ENCODE measurements at regions not wholly inside any gene's neighbourhood (a gene's known extent, or its start where the extent isn't known, plus 50 kb on each side); places are given as distances from the start of the nearest gene placed in this dataset.

GRCh38 chr5:117302949-117303348 is 728.3 kb upstream of the SEMA6A start:
- no peak for TF ChIP-seq NFRKB (IDR thresholded peaks at IDR 0.05)
- no peak for TF ChIP-seq TARDBP (IDR thresholded peaks at IDR 0.05)
- TF ChIP-seq BHLHE40 (IDR thresholded peaks at IDR 0.05; ENCODE audit: borderline replicate concordance) = no peak
- TF ChIP-seq FOXM1 (IDR thresholded peaks at IDR 0.05; ENCODE audit: borderline replicate concordance) = no peak
- TF ChIP-seq LEF1 (IDR thresholded peaks at IDR 0.05; ENCODE audit: borderline replicate concordance) = no peak
- TF ChIP-seq ELF4 (IDR thresholded peaks at IDR 0.05) = no peak
- no peak for TF ChIP-seq SP1 (IDR thresholded peaks at IDR 0.05)

Measured in HEK293T (cell line).